ENCODE measurements at regions not wholly inside any gene's neighbourhood (a gene's known extent, or its start where the extent isn't known, plus 50 kb on each side); places are given as distances from the start of the nearest gene placed in this dataset.

DNA sequence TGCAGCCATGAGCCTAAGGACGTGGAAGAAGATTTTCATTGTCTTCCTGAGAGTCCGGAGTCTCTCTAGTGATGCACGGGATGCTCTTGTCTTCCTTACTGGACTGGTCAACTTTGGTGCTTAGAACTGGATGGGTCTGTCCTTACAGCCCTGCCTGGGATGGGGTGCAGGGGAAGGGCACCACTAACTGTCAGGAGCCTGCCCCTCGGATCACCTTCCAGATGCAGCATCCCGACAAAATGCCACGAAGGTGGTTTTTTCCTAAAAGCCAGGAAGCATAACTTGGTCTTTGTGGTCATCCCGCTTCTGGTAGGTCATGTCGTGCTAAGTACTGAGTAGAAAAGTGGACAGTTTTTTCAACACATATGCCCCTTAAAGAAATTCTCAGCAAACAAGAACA, 207.4 kb upstream of the TWIST2 start:
- Histone ChIP-seq H3K36me3 (ENCODE audit: control insufficient read depth, insufficient read depth, low read length) (no peaks in the 10 kb centered on the region), H3K27me3 (ENCODE audit: control insufficient read depth, insufficient read depth, low read length) (peaks cover 3% of the 10 kb centered on the region), H3K9ac (ENCODE audit: low read length) (no peak overlapping the region), H3K4me3 (ENCODE audit: low read length) (no peak overlapping the region), H3K9me3 (ENCODE audit: control insufficient read depth, low read length) (no peaks in the 10 kb centered on the region), H3K4me1 (ENCODE audit: control insufficient read depth, insufficient read depth, low read length) (no peaks in the 10 kb centered on the region)

DNA sequence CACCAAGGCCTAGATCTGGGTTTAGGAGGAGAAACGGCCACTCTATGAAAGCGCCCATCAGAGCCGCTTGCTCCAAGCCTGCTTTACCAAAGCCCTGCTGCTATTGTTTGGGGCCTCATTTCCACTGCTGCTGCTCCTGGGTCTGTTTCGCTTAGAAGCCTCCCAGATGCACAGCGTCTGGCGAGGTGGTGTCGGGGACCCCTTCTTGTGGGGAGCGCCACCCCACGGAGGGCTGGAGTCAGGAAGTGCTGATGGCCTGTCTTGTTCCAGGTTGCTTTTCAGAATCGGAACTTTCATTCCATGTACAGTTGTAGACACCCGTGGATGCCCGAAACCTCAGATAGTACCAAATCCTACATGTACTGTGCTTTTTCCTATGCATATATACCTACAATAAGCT, 204.9 kb upstream of the TWIST2 start:
- no peaks in the 10 kb centered on the region for H3K9me3 ChIP-seq (ENCODE audit: control insufficient read depth, low read length)
- peaks cover 3% of the 10 kb centered on the region for H3K27me3 ChIP-seq (ENCODE audit: control insufficient read depth, insufficient read depth, low read length)
- no peak overlapping the region for H3K4me3 ChIP-seq (ENCODE audit: low read length)
- H3K4me1 ChIP-seq (ENCODE audit: control insufficient read depth, insufficient read depth, low read length), result no peaks in the 10 kb centered on the region
- no peaks in the 10 kb centered on the region for H3K36me3 ChIP-seq (ENCODE audit: control insufficient read depth, insufficient read depth, low read length)
- H3K9ac ChIP-seq (ENCODE audit: low read length), result no peak overlapping the region

DNA sequence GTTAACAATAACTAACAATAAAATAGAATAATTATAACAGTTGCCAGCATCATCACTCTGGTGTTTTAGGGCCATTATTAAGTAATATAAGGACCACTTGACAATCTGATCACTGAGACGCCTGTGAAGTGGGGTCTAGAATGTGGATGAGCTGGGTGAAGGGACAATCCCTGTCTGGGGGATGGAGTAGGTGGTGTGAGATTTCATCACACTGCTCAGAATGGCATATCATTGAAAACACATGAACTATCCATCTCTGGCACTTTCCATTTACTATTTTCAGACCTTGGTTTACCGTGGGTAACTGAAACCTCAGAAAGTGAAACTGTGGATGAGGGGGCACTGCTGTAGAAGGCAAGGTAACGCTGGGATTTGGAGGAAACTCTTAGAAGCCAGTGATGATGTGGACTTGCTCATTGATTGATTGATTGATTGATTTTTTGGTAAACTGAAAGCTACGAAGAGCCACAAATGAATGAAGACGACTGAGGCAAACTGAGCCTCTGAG, 204.4 kb upstream of the TWIST2 start:
- H3K27me3 ChIP-seq (ENCODE audit: control insufficient read depth, insufficient read depth, low read length), result peaks cover 3% of the 10 kb centered on the region
- H3K9me3 ChIP-seq (ENCODE audit: control insufficient read depth, low read length), result no peaks in the 10 kb centered on the region
- no peak overlapping the region for H3K4me3 ChIP-seq (ENCODE audit: low read length)
- H3K9ac ChIP-seq (ENCODE audit: low read length), result no peak overlapping the region
- no peaks in the 10 kb centered on the region for H3K4me1 ChIP-seq (ENCODE audit: control insufficient read depth, insufficient read depth, low read length)
- H3K36me3 ChIP-seq (ENCODE audit: control insufficient read depth, insufficient read depth, low read length), result no peaks in the 10 kb centered on the region

DNA sequence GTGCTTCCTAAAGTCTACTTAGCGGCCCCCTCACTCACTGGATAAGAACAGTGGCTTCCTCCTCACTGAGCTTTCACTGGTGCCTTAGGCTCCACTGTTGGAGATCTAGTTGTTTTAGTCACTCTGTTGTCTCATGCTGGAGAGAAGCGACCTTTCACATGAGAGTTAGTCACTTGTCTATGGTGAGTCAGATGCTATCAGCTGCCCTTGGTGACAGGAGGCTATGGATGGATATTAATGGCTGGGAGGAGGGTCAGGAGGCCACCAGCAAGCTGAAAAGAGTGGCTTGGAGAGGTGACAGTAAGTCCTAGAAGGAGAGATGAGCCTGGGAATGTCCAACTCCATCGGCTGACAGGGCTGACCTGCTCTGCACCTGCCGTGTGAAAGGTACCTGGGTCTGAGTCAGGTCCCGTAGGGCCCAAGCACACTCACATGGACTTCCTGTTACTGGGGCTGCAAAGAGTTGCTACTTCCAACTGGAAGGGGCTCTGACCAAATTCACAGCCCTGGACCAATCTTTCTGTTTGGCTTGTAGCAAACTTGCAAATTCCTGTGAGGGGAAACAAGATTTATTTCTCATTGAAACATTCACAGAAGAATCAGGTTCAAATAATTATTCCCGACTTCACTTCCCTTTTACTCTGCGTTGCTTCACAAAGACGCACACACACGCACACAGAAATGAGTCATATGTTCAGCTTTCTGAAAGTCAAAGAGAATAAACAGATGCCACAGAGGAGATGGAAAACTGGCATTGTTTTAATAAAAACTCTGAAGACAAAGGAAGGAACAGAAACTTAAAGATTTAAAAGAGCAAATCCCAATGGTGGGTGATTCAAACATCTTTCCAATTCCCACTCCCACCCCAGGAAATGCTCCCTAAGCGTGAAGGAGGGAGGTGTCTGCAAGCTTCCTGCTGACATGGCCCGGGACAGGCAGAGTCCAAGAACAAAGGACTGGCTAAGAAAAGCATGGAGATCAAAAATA, 203.5 kb upstream of the TWIST2 start:
- H3K4me3 ChIP-seq (ENCODE audit: low read length), result no peak overlapping the region
- no peaks in the 10 kb centered on the region for H3K9me3 ChIP-seq (ENCODE audit: control insufficient read depth, low read length)
- no peaks in the 10 kb centered on the region for H3K4me1 ChIP-seq (ENCODE audit: control insufficient read depth, insufficient read depth, low read length)
- H3K9ac ChIP-seq (ENCODE audit: low read length), result no peak overlapping the region
- H3K27me3 ChIP-seq (ENCODE audit: control insufficient read depth, insufficient read depth, low read length), result peaks cover 3% of the 10 kb centered on the region
- no peaks in the 10 kb centered on the region for H3K36me3 ChIP-seq (ENCODE audit: control insufficient read depth, insufficient read depth, low read length)

DNA sequence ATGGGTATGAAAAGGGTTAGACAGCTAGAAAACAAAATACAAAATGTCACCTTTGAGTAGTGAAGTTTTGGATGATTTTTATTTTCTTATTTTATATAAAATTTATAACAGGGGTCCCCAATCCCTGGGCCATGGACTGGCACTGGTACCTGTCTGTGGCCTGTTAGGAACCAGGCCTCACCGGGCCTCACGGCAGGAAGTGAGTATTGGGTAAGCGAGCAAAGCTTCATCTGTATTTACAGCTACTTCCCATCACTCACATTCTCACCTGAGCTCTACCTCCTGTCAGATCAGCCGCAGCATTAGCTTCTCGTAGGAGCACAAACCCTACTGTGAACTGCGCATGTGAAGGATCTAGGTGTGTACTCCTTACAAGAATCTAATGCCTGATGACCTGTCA, 202.8 kb upstream of the TWIST2 start:
- Histone ChIP-seq H3K4me1 (ENCODE audit: control insufficient read depth, insufficient read depth, low read length) (no peaks in the 10 kb centered on the region), H3K9me3 (ENCODE audit: control insufficient read depth, low read length) (no peaks in the 10 kb centered on the region), H3K36me3 (ENCODE audit: control insufficient read depth, insufficient read depth, low read length) (no peaks in the 10 kb centered on the region), H3K9ac (ENCODE audit: low read length) (no peak overlapping the region), H3K4me3 (ENCODE audit: low read length) (no peak overlapping the region), H3K27me3 (ENCODE audit: control insufficient read depth, insufficient read depth, low read length) (peaks cover 3% of the 10 kb centered on the region)

DNA sequence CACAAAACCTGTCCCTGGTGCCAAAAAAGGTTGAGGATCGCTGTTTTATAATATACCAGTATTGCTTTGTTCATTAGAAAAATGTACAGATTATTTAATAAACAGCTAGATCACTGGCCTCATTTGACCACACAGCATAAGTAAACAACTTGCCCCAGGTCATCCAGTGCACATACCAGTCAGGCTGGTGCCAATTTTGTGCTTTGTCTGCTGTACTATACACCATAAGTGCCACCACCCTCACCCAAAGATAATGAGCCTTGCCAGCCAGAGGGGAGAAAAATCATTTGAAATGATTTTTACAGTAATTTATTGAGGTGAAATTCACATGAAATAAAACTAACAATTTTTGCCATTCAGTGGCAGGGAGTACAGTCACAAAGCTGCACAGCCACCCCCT, 202.2 kb upstream of the TWIST2 start:
- H3K9ac ChIP-seq (ENCODE audit: low read length), result no peak overlapping the region
- H3K4me3 ChIP-seq (ENCODE audit: low read length), result no peak overlapping the region
- no peaks in the 10 kb centered on the region for H3K9me3 ChIP-seq (ENCODE audit: control insufficient read depth, low read length)
- H3K27me3 ChIP-seq (ENCODE audit: control insufficient read depth, insufficient read depth, low read length), result no peaks in the 10 kb centered on the region
- H3K36me3 ChIP-seq (ENCODE audit: control insufficient read depth, insufficient read depth, low read length), result no peaks in the 10 kb centered on the region
- no peaks in the 10 kb centered on the region for H3K4me1 ChIP-seq (ENCODE audit: control insufficient read depth, insufficient read depth, low read length)

DNA sequence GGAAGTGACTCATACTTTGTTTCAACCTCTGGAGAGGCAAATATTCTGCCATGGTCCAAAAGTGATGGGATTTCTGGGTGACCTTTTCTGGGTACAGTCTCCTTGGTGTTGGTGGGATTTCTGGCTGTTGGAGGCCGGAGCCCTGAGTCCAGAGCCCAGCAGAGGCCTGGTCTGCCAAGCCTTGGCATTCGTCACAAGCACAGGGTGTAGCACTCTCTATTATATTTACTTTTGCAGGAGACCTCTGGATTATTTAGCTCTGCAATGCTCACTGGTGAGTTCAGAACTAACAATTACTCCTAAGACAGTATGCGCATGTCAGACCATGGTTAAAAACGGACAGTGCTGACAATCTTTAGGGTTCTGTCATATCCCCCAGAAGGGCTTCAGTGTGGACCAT, 201.6 kb upstream of the TWIST2 start:
- Histone ChIP-seq H3K9me3 (ENCODE audit: control insufficient read depth, low read length) (no peaks in the 10 kb centered on the region), H3K9ac (ENCODE audit: low read length) (no peak overlapping the region), H3K36me3 (ENCODE audit: control insufficient read depth, insufficient read depth, low read length) (no peaks in the 10 kb centered on the region), H3K4me1 (ENCODE audit: control insufficient read depth, insufficient read depth, low read length) (no peaks in the 10 kb centered on the region), H3K27me3 (ENCODE audit: control insufficient read depth, insufficient read depth, low read length) (no peaks in the 10 kb centered on the region), H3K4me3 (ENCODE audit: low read length) (no peak overlapping the region)

DNA sequence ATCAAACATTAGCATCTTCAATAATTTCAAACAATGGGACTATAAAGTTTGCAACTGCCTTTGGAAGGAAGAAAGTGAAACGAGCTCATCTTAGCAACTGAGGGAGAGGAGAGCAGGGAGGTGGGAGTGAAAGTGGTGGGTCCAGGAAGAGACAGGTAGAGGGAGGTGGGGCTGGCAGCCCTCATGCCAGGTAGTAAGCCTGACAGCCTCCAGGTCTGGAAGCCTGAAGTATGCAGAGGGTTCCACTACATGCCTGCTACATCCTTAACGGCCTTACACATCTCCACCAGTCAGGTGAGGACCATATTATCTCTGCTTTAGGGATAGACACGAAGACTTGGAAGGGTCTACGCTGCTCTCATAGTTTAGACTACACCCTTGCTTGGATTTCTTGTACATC, 201.1 kb upstream of the TWIST2 start:
- Histone ChIP-seq H3K9me3 (ENCODE audit: control insufficient read depth, low read length) (no peaks in the 10 kb centered on the region), H3K4me1 (ENCODE audit: control insufficient read depth, insufficient read depth, low read length) (no peaks in the 10 kb centered on the region), H3K27me3 (ENCODE audit: control insufficient read depth, insufficient read depth, low read length) (no peaks in the 10 kb centered on the region), H3K9ac (ENCODE audit: low read length) (no peak overlapping the region), H3K4me3 (ENCODE audit: low read length) (no peak overlapping the region), H3K36me3 (ENCODE audit: control insufficient read depth, insufficient read depth, low read length) (no peaks in the 10 kb centered on the region)

DNA sequence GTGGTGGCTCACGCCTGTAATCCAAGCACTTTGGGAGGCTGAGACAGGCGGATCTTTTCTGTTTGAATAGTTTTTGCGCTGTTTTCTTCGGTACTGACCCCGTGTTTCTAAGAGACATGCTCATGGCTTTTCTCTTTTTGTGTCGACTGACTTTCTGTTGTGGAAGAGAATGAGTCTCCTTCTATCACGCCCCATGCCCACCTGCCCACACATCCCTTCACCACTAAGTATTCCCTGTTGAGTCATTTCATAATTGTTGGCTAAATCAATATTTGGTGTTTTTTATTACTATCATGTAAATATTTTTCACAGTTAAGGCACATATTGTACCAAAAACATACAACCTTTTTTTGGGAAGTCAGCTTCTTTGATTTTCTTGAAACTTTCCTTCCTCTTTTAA, 198.8 kb upstream of the TWIST2 start:
- Histone ChIP-seq H3K27me3 (ENCODE audit: control insufficient read depth, insufficient read depth, low read length) (no peaks in the 10 kb centered on the region), H3K9ac (ENCODE audit: low read length) (no peak overlapping the region), H3K4me3 (ENCODE audit: low read length) (no peak overlapping the region), H3K9me3 (ENCODE audit: control insufficient read depth, low read length) (no peaks in the 10 kb centered on the region), H3K4me1 (ENCODE audit: control insufficient read depth, insufficient read depth, low read length) (no peaks in the 10 kb centered on the region), H3K36me3 (ENCODE audit: control insufficient read depth, insufficient read depth, low read length) (no peaks in the 10 kb centered on the region)

DNA sequence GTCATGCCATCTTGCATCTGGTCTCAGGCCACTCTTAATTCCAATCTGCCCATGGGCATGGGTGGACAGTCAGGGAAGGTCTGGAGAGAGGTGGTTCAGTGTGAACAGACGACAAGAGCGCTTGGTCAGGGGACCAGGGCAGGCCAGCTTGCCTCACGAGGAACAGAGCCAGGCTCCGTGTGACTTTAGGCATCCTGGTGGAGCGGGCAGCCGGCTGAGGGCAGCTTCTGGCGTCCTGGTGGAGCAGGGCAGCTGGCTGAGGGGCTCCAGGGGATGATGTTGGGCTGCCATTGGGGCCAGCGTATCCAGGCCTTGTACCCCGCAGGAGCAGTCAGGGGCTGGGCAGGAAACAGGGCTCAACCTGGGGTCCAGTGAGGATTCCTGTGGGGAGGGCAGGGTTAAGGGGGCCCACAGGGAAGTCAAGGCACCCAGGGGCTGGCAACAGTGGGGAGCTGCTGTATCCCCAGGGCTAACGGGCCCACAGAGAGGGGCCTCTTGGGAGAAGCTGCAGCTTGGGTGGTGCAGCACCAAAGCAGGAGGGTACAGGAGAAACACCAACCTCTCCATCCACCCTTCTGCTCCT, 197.9 kb upstream of the TWIST2 start:
- no peaks in the 10 kb centered on the region for H3K36me3 ChIP-seq (ENCODE audit: control insufficient read depth, insufficient read depth, low read length)
- H3K9ac ChIP-seq (ENCODE audit: low read length), result no peak overlapping the region
- no peak overlapping the region for H3K4me3 ChIP-seq (ENCODE audit: low read length)
- H3K27me3 ChIP-seq (ENCODE audit: control insufficient read depth, insufficient read depth, low read length), result no peaks in the 10 kb centered on the region
- no peaks in the 10 kb centered on the region for H3K4me1 ChIP-seq (ENCODE audit: control insufficient read depth, insufficient read depth, low read length)
- no peaks in the 10 kb centered on the region for H3K9me3 ChIP-seq (ENCODE audit: control insufficient read depth, low read length)

DNA sequence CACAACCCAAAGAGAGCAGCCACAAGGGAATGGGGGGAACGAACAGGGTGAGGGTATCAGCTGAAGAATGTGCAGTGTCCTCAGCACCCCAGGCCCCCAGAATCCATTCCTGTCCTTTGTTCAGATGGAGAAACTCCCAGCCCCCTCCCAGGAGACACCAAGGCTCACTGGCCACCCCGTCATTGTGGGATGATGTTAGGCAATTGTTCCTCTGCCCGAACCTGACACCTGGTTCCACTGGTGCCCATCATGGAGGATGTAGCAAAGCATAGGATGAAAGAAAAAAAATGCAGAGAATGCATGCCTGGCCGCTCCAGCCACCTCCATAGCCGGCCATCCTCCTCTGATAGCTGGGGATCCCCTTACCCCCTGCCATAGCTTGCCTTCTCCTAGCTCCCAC, 197.3 kb upstream of the TWIST2 start:
- H3K4me3 ChIP-seq (ENCODE audit: low read length), result no peak overlapping the region
- H3K9ac ChIP-seq (ENCODE audit: low read length), result no peak overlapping the region
- H3K36me3 ChIP-seq (ENCODE audit: control insufficient read depth, insufficient read depth, low read length), result no peaks in the 10 kb centered on the region
- H3K27me3 ChIP-seq (ENCODE audit: control insufficient read depth, insufficient read depth, low read length), result no peaks in the 10 kb centered on the region
- no peaks in the 10 kb centered on the region for H3K9me3 ChIP-seq (ENCODE audit: control insufficient read depth, low read length)
- no peaks in the 10 kb centered on the region for H3K4me1 ChIP-seq (ENCODE audit: control insufficient read depth, insufficient read depth, low read length)

DNA sequence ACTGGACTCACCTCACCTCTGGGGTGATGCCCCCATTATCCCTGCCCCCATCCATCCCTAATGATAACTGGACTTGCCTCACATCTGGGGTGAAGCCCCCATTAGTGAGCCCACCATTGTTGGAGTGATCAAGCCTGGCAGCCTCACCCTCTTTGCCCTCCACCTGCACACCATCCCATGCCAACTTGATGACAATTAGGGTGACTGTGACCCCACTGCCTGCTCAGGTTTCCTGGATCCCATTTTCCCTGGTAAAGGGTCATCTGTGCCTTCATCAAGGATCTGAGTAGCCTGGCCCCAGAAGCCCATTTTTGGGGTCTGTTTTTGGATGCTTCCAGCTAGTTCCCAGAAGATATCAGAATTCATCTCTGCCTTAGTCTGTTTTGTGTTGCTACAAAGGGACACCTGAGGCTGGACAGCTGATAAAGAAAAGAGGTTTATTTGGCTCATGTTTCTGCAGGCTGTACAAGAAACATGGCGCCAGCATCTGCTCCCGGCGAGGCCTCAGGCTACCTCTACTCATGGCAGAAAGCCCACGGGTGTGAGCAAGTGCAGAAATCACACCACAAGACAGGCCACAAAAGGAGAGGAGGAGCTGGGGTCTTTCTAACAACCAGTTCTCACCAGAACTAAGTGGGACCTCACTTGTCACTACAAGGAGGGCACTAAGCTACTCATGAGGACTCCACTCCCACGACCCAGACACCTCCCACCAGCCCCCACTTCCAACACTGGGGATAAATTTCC, 196.4 kb upstream of the TWIST2 start:
- H3K9ac ChIP-seq (ENCODE audit: low read length), result no peak overlapping the region
- no peaks in the 10 kb centered on the region for H3K9me3 ChIP-seq (ENCODE audit: control insufficient read depth, low read length)
- no peaks in the 10 kb centered on the region for H3K27me3 ChIP-seq (ENCODE audit: control insufficient read depth, insufficient read depth, low read length)
- no peaks in the 10 kb centered on the region for H3K36me3 ChIP-seq (ENCODE audit: control insufficient read depth, insufficient read depth, low read length)
- H3K4me3 ChIP-seq (ENCODE audit: low read length), result no peak overlapping the region
- no peaks in the 10 kb centered on the region for H3K4me1 ChIP-seq (ENCODE audit: control insufficient read depth, insufficient read depth, low read length)

All from mucosa of stomach (tissue), 1 donor.